GM04504 (cell line): ENCODE measurements at regions not wholly inside any gene's neighbourhood (a gene's known extent, or its start where the extent isn't known, plus 50 kb on each side); places are given as distances from the start of the nearest gene placed in this dataset.
"Not testable (repeated sequence)": the region's sequence is repeated elsewhere in the genome, so short reads cannot be mapped to it uniquely, and the experiment has no call there.

Source experiments
- DNase-seq: peaks from one replicate; pipeline ENCODE4 v3.0.0-alpha.2; 2012; ENCODE audit warnings: low read depth

DNA sequence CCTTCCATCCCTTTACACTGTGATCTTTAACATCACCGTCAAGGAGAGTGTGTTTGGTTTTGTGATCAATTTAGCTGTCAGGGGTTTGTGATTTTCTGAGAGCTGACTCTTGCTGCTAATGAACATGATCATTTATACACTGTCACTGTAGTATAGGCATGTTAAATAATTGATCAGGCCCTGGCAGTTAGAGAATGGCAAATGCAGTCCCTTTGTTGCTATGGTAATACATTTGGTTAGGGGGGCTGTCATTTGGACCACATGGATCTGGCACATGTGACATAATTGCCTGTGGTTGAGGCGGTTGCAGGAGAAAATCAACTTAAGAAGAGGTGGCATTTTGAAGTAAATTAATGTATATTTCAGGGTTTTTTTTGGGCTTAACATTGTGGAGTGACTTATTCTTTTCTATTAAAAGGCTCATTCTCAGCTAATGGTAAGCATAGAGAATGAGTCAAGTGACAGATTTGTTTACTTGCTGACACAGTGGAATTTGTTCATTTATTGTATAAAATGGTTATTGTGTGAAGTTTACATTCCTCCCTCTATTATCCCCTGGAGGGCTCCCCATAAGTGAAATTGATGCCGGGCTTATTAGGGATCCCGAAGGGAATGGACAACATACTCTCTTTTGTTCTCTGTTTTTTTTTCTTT is 114.0 kb downstream of the FHIP1A start:
- no peak for DNase-seq

DNA sequence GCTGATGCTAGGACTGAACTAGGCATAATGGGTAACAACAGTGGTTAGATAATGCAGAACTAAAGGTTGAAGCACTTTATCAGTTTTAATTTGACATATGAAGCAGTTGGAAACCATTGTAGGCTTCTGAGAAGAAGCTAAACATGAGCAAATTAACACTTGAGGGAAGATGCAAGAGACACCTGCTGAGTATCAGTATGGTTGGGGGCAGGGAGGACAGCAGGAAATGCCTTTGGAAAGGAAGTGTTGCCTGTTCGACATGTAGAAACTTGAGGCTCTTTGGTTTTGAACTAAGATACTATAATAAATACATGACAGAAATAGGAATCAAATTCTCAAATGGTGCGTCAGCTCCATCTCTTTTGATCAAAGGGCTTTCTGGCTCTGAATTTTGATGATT is 115.6 kb downstream of the FHIP1A start:
- no peak for DNase-seq

DNA sequence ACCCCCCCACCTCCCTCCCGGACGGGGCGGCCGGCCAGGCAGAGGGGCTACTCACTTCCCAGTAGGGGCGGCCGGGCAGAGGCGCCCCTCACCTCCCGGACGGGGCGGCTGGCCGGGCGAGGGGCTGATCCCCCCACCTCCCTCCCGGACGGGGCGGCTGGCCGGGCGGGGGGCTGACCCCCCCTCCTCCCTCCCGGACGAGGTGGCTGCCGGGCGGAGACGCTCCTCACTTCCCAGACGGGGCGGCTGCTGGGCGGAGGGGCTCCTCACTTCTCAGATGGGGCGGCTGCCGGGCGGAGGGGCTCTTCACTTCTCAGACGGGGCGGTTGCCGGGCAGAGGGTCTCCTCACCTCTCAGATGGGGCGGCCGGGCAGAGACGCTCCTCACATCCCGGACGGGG is 117.5 kb downstream of the FHIP1A start:
- not testable (repeated sequence) for DNase-seq

DNA sequence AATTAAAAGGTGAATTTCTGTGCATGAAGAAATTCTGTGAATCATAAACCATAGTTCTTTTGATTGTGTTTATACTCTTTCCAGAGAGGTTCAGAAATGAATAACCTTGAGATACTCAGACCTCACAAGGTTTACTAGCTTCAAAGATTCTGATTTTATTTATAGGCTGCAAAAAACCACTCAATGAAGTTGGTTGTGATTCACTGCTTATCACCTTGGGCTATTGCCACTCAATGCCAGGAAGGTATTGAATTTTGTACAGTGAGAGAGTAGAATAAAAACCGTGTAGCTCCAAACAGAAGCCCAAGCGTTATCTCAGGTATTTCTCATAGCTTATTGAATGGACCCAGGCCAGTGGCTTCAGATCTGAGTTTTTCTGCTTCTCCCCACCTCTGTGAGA is 118.7 kb downstream of the FHIP1A start:
- no peak for DNase-seq

DNA sequence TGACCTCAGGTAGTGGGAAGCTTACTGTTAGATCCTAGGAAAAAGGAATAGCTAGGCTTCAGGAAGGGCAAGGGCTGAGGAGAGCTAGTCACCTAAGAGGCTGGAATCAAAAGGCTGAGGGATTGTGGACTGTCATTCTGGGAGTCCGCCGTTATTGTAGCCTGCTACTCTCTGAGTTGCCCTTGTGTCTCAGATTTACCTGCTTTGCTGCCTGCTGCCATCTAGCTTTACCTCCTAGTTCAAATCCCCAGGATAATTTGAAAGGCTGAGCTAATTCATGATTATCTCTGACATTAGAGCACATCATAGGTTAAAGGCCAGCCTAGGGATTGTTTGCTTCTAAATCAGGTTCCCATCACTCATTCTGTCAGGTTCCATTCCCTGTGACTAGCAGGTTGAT is 120.2 kb downstream of the FHIP1A start:
- no peak for DNase-seq

DNA sequence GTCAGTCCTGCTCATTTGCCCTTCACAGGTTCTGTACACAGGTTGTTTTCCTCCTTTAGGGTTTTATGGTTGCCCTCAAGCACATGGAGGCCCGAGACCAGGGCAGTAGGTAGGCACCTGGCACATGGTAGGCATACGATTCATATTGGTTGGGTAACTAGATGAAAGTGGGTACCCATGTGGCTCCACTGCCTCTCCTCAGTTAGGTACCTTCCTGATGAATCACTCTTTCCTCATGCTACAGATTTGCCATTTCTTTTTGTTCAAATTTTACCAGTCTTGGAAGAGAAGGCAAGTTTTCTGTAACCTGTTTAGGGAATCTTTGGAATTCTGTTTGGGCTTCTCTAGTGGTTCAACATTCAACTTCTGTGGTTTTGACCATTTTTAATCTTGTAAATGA is 121.3 kb downstream of the FHIP1A start:
- DNase-seq = no peak

DNA sequence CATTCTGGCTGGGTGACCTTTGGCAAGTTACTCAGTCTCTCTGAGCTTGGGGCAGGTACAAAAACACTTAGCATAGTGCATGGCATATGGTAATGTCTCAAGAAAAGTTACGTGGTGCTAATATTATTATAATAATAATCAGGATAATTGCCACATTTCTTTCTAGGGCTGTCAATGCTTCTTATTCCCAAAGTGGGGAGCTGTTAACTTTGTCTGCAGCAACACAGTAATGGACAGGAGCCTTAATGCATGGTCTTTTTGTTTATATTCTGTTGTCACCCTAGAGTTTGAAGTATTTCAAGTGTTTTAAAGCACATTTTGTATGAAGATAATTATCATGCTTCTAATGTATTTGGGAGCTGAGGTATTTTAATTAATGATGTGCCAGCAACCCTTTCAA is 121.8 kb downstream of the FHIP1A start:
- no peak for DNase-seq

DNA sequence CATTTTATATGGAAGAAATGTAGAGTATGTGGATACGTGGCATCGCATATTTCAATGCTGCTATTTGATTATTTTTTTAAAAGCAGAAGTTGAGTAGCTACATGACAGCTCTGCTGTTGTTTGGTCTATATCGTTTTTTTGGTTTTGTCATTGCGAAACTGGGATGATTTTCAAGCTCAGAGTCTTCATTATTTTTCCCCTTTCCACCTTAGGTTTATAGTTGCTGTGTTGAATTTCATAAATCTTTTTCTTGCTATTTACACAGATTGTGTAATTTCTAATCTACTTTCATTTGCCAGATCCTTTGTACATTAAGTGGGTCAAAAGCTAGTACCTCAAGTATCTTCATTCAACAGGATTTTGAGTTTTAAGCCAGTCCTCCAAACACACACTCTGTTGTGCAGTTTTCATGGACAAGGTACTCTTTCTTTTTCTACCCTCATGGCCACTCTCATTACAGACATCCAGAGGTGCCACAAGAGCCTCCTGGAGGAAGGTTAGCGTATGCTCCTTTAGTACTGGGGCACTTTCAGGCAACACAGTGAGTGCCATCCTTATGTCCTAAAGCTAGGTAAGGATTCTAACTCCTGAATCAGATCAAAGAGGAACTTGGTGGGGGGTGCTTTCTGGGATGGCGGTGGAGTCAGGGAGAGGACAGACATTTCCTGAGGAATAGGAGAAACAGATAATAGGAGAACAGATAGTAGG is 123.2 kb downstream of the FHIP1A start:
- no peak for DNase-seq

DNA sequence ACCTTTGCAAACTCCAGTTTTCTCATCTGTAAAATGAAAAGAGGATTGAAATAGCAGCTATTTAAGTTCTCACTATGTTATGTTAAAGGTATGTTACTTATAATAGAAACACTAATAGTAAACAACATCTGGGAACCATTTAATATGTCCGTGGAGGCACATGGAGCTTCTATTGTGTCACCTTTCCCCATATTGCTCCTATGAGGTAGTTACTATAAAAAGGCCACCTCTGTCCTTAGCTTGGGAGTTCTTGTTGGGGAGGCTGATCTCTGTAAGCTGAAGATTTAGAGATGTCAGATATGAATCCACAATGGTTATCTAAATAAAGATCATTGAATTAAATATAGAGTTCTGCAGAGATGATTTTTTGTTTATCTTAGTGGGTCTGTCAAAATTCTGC is 125.2 kb downstream of the FHIP1A start:
- no peak for DNase-seq

- DNase-seq = no peak
These were observed 126.4 kb downstream of the FHIP1A start for GRCh38 chr4:151535366-151535765.

DNA sequence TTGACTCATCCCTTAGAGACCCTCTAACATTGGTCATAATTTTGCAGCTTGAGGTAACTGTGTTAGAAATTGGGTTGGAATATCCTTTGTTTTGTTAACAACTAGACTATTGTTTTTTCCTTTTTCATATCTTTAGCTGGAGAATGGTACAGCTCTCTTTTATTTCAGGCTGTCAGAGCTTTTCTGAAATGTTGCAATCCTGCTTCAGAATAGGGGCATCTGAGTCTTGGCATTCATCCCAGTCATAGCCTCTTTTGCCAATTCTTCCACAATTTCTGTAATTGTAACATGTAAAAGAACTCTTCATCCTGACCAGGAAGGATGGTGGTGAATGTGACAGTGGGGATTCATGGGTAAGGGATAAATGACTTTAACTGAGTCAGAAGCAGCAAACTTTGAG is 128.7 kb downstream of the FHIP1A start:
- no peak for DNase-seq

DNA sequence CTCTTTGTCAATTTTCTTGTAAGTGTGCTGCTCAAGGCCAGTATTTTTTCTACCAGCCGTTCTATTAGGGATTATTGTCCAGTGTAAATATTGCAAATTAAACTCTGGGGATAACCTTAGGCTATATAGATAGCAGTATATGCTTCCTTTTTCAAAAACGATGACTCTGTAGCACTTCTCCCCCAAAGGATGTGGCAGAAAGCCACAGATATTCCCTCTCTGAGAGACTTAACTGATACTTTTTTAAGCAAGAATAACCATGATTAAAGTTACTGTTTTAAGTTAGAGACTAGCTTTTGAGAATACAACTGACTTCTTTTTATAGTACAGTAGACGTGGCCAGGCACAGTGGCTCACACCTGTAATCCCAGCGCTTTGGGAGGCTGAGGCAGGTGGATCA is 130.0 kb downstream of the FHIP1A start:
- no peak for DNase-seq

DNA sequence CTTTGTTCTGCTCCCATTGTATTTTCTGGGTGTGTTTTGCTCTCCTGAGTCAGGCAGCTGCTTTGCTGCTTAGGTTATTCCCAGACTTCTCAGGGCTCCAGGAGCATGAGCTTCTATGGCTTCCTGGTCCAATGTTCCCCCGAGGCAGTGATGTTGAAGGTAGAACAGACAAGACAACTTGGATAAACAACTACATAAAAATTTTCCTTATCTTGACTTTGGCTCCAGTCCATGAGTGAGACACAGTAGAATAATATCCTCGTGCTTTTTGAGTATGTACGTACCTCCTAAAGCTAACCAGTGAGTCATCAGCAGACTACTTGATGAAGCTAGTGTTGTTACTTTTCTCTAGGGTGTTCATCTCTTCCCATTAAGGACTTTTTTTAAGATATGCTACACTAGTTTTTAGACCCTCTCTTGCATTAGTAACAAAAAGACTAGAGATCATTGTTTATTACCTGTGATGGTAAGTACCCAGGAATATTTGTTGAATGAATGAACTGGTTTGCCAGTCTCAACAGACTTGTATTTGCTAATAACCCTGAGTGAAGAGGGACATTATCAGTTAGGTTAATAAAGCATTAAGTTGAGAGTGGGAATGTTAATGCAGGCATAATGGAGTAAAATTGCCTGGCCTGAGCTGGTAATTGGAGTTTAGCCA is 131.9 kb downstream of the FHIP1A start:
- peak; percentile 52 for DNase-seq

GRCh38 chr4:151541389-151542071 is 132.6 kb downstream of the FHIP1A start:
- peak; percentile 56 for DNase-seq

DNA sequence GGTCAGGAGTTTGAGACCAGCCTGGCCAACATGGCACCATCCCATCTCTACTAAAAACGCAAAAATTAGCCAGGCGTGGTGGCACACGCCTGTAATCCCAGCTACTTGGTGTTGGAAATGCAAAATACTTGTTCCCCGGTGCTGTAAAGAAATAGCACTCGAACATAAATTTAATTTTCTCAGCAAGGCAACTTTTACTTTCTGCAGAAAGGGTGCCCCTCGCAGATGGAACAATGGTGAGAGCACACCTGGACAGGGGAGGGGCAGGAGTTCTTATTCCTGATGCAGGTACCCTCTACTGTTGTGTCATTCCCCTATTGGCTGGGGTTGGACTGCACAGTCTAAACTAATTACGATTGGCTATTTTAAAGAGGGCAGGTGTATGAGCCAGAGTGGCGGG is 139.7 kb downstream of the FHIP1A start:
- no peak for DNase-seq

DNA sequence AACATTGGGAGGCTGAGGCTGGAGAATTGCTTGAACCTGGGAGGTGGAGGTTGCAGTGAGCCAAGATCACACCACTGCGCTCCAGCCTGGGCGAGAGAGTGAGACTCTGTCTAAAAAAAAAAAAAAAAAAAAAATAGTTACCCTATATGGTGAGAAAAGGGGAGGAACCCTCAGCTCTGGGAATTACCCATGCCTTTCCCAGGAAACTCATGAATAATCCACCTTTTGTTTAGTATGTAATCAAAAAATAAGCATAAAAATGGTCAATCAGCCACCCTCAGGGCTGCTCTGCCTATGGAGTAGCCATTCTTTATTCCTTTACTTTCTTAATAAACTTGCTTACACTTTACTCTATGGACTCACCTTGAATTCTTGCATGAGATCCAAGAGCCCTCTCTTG is 140.4 kb downstream of the FHIP1A start:
- DNase-seq = not testable (repeated sequence)

GRCh38 chr4:151553874-151554273 is 144.9 kb downstream of the FHIP1A start:
- DNase-seq = no peak

GRCh38 chr4:151555151-151555945 is 146.4 kb downstream of the FHIP1A start:
- DNase-seq = no peak

- DNase-seq = no peak
These were observed 149.6 kb downstream of the FHIP1A start for GRCh38 chr4:151558496-151559113.

DNA sequence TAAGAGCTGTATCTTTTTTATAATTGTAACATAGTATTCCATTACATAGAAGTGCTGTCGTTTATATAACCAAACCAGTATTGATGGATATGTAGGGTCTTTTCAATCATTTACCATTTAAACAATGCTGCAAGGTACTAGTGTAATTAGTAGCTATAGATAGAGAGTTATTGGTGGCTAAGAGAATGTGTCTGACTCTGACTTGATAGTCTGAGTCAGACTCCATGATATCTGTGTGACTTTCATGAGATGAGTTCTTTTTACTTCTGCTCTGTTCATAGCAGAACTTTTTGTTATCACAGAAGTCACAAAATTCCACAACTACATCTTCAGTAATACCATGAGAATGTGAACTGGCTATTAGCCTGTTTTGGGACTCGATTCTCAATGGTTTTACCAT is 150.6 kb downstream of the FHIP1A start:
- DNase-seq = no peak

- no peak for DNase-seq
These were observed 152.7 kb downstream of the FHIP1A start for GRCh38 chr4:151561551-151562256.
